Activated T-cell treated with anti-CD3 and anti-CD28 coated beads for 1 hour (primary cell): ENCODE measurements at regions not wholly inside any gene's neighbourhood (a gene's known extent, or its start where the extent isn't known, plus 50 kb on each side); places are given as distances from the start of the nearest gene placed in this dataset.

ENCODE experiments used
- DNase-seq: peaks from one replicate; pipeline ENCODE4 v3.0.0-alpha.2; 2020; ENCODE audit warnings: low read depth

GRCh38 chr14:98959410-98959809 is 312.6 kb downstream of the BCL11B start:
- DNase-seq, result no peak

- no peak for DNase-seq
These were observed 311.9 kb downstream of the BCL11B start for GRCh38 chr14:98959958-98960616.

GRCh38 chr14:98960617-98961013 is 311.4 kb downstream of the BCL11B start:
- DNase-seq, result no peak

- no peak for DNase-seq
These were observed 310.8 kb downstream of the BCL11B start for GRCh38 chr14:98961191-98961590.

GRCh38 chr14:98962118-98962517 is 309.9 kb downstream of the BCL11B start:
- no peak for DNase-seq

GRCh38 chr14:98963610-98964009 is 308.4 kb downstream of the BCL11B start:
- no peak for DNase-seq

GRCh38 chr14:98964171-98964570 is 307.8 kb downstream of the BCL11B start:
- DNase-seq, result no peak

- DNase-seq, result no peak
These were observed 306.9 kb downstream of the BCL11B start for GRCh38 chr14:98965076-98965475.

DNA sequence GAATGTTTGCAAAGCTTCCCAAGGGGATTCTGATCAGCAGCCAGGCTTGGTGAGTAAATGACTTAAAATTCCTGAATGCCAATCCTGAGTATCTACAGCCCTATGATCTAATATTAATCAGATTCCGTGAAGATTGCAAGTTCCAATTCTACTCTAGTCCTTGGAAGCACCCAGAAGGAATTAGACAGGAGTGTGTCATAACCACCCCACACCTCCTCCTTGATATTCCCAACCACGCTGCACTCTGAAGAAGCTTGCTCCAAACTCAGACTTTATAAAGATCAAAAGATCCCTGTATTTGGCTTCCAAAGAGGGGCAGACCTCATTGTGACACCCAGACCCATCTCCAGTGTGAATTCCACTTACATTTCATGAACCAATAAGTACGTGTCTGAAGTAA is 306.0 kb downstream of the BCL11B start:
- no peak for DNase-seq

GRCh38 chr14:98966475-98967162 is 305.4 kb downstream of the BCL11B start:
- no peak for DNase-seq

GRCh38 chr14:98974113-98974512 is 297.9 kb downstream of the BCL11B start:
- DNase-seq, result no peak

DNA sequence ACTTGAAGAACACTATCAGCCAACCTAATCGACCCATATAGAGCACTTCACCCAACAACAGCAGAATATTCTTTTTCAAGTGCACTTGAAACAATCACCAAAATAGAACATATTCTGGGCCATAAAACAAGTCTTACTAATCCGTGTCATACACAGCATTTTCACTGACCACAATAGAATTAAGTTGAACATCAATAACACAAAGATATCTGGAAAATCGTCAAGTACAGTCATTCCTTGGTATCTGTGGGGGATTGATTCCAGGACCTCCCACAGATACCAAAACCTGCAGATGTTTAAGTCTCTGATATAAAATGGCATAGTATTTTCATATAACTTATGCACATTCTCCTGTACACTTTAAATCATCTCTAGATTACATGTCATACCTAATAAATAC is 295.7 kb downstream of the BCL11B start:
- no peak for DNase-seq

- DNase-seq, result no peak
These were observed 294.5 kb downstream of the BCL11B start for GRCh38 chr14:98977451-98977850.

DNA sequence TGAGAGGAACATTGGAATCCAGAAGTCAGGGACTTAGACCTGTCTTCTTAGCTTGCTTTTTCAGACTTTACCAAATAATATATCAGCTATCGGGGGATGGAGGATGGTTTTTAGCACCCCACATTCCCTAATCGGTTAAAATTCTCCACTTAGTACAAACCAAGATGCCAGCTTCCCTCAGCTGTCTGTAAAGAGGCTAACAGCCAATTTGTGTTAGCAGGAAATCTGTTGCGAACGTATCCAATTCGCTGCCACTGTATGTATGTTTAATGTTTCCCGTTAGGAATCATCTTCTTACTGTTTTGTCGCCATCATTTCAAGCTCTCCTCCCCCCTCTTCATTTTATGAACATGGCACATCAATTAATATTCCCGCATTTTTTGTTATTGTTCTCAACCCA is 289.0 kb downstream of the BCL11B start:
- DNase-seq, result no peak

GRCh38 chr14:98984027-98984718 is 287.8 kb downstream of the BCL11B start:
- DNase-seq, result no peak

DNA sequence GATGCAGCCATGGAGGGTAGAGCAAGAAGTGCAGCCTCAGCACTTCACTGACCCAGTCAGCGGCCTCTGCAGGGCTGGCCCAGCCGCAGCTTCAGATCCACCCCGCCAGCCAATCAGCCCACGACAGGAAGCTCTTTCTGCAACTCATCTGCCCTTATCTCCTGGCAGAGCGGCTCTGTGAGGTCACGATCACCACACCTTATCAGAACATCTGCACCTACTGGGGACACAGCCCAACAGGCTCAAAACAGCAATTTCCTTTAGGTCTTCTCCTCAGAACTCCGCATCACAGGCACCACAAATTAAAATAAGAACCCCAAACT is 287.3 kb downstream of the BCL11B start:
- DNase-seq, result peak; percentile 49

DNA sequence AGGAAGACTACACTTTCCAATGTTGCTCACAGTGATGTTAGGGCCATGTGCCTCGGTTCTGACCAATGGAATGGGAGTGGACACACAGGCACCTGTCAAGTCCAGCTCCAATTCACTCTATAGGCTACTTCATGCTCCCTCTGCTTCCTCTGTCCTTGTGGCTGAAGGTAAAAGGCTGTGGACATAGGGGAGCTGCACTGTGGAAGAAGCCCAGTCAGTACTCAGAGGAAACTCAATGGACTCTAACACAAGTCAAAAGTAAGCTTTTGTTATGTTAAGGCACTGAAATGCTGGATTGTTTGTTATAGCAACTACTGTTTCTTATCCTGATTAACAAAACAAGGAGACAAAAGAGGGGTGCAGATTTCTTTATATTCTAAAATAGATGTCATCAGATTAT is 278.2 kb downstream of the BCL11B start:
- no peak for DNase-seq

- no peak for DNase-seq
These were observed 277.4 kb downstream of the BCL11B start for GRCh38 chr14:98994561-98994960.

DNA sequence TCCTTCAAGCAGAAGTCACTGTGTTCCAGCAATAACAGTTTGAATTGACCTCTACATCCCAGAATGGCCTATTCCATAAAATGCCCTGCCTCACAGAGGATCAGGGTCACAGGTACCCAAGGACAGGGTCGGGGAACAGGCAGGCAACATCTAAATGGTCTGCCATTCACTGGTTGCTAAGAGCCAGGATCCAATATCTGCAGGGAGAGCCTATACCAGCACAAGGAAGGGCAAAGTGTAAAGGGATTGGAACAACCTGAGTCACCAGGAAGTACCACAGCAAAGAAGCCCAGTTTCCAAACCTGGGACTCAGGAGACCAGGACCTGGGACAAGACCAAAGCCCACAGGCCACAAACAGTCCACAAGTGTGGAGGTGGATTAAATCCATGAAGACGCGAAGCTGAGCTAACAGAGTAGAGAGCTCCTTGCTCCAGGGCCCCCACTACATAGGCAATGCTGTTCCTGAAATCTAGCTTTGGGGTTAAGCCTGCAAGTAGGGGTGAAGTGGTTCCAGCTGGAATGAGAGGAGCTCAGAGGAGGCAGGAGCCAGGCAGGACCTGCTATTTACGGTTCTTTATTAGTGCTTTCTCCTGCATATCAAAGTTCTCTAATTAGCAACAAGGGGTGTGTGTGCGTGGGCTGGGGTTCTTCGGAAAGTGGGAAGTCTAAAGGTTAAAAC is 274.3 kb downstream of the BCL11B start:
- DNase-seq, result no peak

DNA sequence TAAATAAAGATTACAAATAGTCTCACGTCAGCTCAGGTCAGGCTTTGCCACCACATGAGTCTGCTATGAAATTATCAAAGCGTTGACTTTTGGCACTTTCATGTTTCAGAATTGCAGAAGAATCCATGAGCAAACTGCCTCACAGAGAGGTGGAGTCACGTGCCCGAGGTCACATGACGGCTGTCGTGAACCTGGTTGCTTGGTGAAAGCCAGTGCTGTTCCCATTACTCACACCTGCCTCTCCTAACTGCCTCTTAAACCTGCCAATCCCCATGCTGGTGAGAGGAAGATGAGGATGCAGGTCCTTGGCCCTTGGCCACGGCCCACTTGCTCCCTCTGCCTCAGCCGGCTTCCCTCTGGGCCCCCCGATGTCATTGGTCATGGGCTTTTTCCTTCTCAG is 272.7 kb downstream of the BCL11B start:
- DNase-seq, result no peak

- no peak for DNase-seq
These were observed 272.1 kb downstream of the BCL11B start for GRCh38 chr14:98999901-99000300.

GRCh38 chr14:99001241-99001640 is 270.8 kb downstream of the BCL11B start:
- no peak for DNase-seq

DNA sequence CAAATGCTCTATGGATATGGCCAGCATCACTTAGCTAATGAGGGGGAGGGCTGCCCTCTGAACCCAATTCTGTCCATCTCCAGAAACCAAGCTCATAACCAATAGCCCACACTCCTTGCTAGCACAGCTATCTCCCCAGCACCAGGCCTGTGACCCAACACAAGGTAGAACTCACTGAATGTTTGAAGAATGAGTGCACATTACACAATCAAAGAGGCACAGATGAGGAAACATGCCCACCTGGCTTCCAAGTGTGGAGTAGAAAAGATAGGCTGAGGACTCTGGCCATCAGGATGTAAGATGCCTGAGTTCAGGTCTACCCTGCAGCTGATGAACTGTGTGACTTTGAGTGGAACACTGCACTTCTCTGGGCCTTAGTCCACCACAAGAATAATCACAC is 268.4 kb downstream of the BCL11B start:
- no peak for DNase-seq
